Prostate gland (tissue), 2 donors: ENCODE measurements at regions not wholly inside any gene's neighbourhood (a gene's known extent, or its start where the extent isn't known, plus 50 kb on each side); places are given as distances from the start of the nearest gene placed in this dataset.
"Not testable (repeated sequence)": the region's sequence is repeated elsewhere in the genome, so short reads cannot be mapped to it uniquely, and the experiment has no call there.

ENCODE experiments used
- DNase-seq: peaks from one replicate; pipeline ENCODE4 v3.0.0-alpha.2; 2019; ENCODE audit warnings: low spot score
- H3K27ac ChIP-seq, 2 donors: fragments of 200-600 bp; sonication (generic); 2 replicates each; pipeline ENCODE4 v1.5.1; 2017 to 2019
- H3K27me3 ChIP-seq: fragments of 200-600 bp; sonication (generic); replicated peaks from 2 replicates; pipeline ENCODE4 v1.5.1; 2019; ENCODE audit not compliant: insufficient read depth
- H3K36me3 ChIP-seq, 2 donors: fragments of 200-600 bp; sonication (generic); 1 replicate in 1 of 2; 2 replicates in 1 of 2; pipeline versions ENCODE4 v1.5.1 to v1.8.1; 2017 to 2019
- H3K4me1 ChIP-seq: fragments of 200-600 bp; sonication (generic); replicated peaks from 2 replicates; pipeline ENCODE4 v1.5.1; 2019
- H3K4me3 ChIP-seq, 2 donors: fragments of 200-600 bp; sonication (generic); 2 replicates each; pipeline ENCODE4 v1.5.1; 2017 to 2019
- H3K9me3 ChIP-seq: fragments of 200-600 bp; sonication (generic); 2 replicates; pipeline ENCODE4 v1.5.1; 2017
- POLR2A ChIP-seq: fragments of 450-650 bp; IDR thresholded peaks from one replicate; pipeline ENCODE4 v1.6.1; 2016; ENCODE audit warnings: antibody characterized with exemption, mild to moderate bottlenecking
- POLR2AphosphoS5 ChIP-seq: sonication (generic); formaldehyde crosslinking; IDR thresholded peaks from one replicate; pipeline ENCODE4 v1.6.1; 2017; ENCODE audit warnings: antibody characterized with exemption
- WGBS: methylation state at CpG from one replicate; pipeline ENCODE4 v1.1.5; 2018; 5-methylcytosine and 5-hydroxymethylcytosine counted together
- intact Hi-C: fragments of 100-400 bp; cut with DNase I; formaldehyde crosslinking; loops from one replicate; pipeline ENCODE4 v1.14.2; 2022
- TF ChIP-seq, protein P1 (sequence below), 4 experiments: fragments of 200-600 bp in 2 of 4; fragments of 450-650 bp in 2 of 4; sonication (generic) in 2 of 4; IDR thresholded peaks; 1 replicate in 3 of 4; 2 replicates in 1 of 4; pipeline ENCODE4 v1.5.1; 2016 to 2019; ENCODE audit warnings: antibody characterized with exemption in 4 of 4, mild to moderate bottlenecking in 2 of 4, moderate library complexity in 2 of 4

GRCh38 chr20:63135411-63135810, 80.5 kb downstream of the YTHDF1 start:
- intact Hi-C loops = no loop called here
- Histone ChIP-seq H3K27me3 (peaks cover 3% of the 10 kb centered on the region), H3K9me3 (no peaks in the 10 kb centered on the region), H3K36me3 (no peaks in the 10 kb centered on the region), H3K4me1 (no peaks in the 10 kb centered on the region), H3K27ac (no peak overlapping the region), H3K4me3 (no peak overlapping the region)
- TF ChIP-seq, protein P1, sequence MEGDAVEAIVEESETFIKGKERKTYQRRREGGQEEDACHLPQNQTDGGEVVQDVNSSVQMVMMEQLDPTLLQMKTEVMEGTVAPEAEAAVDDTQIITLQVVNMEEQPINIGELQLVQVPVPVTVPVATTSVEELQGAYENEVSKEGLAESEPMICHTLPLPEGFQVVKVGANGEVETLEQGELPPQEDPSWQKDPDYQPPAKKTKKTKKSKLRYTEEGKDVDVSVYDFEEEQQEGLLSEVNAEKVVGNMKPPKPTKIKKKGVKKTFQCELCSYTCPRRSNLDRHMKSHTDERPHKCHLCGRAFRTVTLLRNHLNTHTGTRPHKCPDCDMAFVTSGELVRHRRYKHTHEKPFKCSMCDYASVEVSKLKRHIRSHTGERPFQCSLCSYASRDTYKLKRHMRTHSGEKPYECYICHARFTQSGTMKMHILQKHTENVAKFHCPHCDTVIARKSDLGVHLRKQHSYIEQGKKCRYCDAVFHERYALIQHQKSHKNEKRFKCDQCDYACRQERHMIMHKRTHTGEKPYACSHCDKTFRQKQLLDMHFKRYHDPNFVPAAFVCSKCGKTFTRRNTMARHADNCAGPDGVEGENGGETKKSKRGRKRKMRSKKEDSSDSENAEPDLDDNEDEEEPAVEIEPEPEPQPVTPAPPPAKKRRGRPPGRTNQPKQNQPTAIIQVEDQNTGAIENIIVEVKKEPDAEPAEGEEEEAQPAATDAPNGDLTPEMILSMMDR (IDR thresholded peaks at IDR 0.05) = no peak
- TF ChIP-seq POLR2AphosphoS5 (no peak), POLR2A (no peak)
- no peak for DNase-seq
- WGBS = 70% methylated on average over 13 of the region's 17 CpGs

GRCh38 chr20:63134711-63135361, 81.1 kb downstream of the YTHDF1 start:
- DNase-seq, H3K9me3 ChIP-seq, intact Hi-C loops, H3K27ac ChIP-seq, H3K4me1 ChIP-seq, H3K36me3 ChIP-seq, H3K27me3 ChIP-seq, H3K4me3 ChIP-seq: not testable (repeated sequence)
- WGBS = 90% methylated on average over 21 of the region's 29 CpGs

- no peaks in the 10 kb centered on the region for H3K4me1 ChIP-seq
- no peak for TF ChIP-seq POLR2A
- TF ChIP-seq, protein P1 (IDR thresholded peaks at IDR 0.05) = no peak
- no peak for TF ChIP-seq POLR2AphosphoS5
- DNase-seq = no peak
- intact Hi-C loops = no loop called here
- H3K36me3 ChIP-seq = no peaks in the 10 kb centered on the region
- no peaks in the 10 kb centered on the region for H3K9me3 ChIP-seq
- 83% methylated on average over 19 of the region's 19 CpGs for WGBS
- peaks cover 12% of the 10 kb centered on the region for H3K27me3 ChIP-seq
- H3K4me3 ChIP-seq = no peak overlapping the region
- H3K27ac ChIP-seq = no peak overlapping the region
Measured at GRCh38 chr20:63134201-63134612, 81.7 kb downstream of the YTHDF1 start.

- TF ChIP-seq POLR2A (no peak), POLR2AphosphoS5 (no peak)
- TF ChIP-seq, protein P1 (IDR thresholded peaks at IDR 0.05) = no peak
- Histone ChIP-seq H3K36me3 (no peaks in the 10 kb centered on the region), H3K27ac (no peak overlapping the region), H3K9me3 (no peaks in the 10 kb centered on the region), H3K4me1 (no peaks in the 10 kb centered on the region), H3K4me3 (no peak overlapping the region), H3K27me3 (peaks cover 12% of the 10 kb centered on the region)
- DNase-seq = no peak
- intact Hi-C loops = no loop called here
- WGBS = 88% methylated on average over 15 of the region's 15 CpGs
Measured at GRCh38 chr20:63133481-63134091, 82.3 kb downstream of the YTHDF1 start.

DNA sequence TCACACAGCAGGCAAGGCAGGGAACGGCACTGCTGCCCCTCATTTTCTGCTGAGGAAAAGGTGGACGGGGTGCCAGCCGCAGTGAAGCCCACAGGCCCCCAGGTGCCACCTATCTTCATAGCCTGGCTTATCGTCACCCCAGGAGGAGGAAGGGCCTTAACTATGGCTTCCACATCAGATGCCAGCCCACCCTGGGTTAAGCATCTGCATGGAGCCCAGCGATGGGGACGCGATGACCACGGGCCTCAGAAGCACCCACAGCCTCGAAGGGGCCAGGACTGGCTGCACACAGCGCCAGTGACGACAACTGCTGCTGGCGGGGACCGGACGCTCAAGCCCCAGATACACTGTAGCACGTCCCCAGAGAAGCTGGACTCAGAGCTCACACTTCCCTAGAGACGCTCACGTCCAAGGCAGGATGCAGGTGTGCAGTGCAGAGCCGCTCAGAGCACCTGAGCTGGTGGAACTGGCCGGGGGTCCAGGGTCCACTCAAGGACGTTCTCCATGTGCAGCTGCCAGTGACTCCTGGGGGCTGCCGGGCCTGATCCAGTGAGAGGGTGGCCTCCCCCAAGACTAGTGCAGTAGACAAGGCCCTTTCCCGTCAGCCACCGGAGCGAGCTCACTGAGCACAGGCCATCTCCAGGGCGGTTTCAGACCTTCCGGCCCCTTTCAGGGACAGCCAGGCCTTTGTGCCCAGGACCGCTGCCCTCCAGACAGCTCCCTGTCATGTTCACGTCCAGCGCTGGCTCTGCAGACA, 83.0 kb downstream of the YTHDF1 start:
- H3K9me3 ChIP-seq = no peaks in the 10 kb centered on the region
- H3K27ac ChIP-seq = no peak overlapping the region
- intact Hi-C loops = no loop called here
- 84% methylated on average over 27 of the region's 29 CpGs for WGBS
- TF ChIP-seq, protein P1 (IDR thresholded peaks at IDR 0.05) = no peak
- TF ChIP-seq POLR2AphosphoS5 (no peak), POLR2A (no peak)
- no peaks in the 10 kb centered on the region for H3K36me3 ChIP-seq
- no peaks in the 10 kb centered on the region for H3K4me1 ChIP-seq
- no peak for DNase-seq
- H3K27me3 ChIP-seq = peaks cover 15% of the 10 kb centered on the region
- no peak overlapping the region for H3K4me3 ChIP-seq
